HG02884 (cell line): ENCODE measurements at regions not wholly inside any gene's neighbourhood (a gene's known extent, or its start where the extent isn't known, plus 50 kb on each side); places are given as distances from the start of the nearest gene placed in this dataset.

Experiments used
- ATAC-seq: cut with Tn5 transposase; IDR thresholded peaks from one replicate; pipeline ENCODE4 v1.9.1; 2021; ENCODE audit warnings: mild to moderate bottlenecking, moderate library complexity; ENCODE audit not compliant: unreplicated experiment

GRCh38 chr10:78263521-78263988 lies 229.9 kb downstream of the RPS24 start:
- ATAC-seq = no peak

- no peak for ATAC-seq
Observed at GRCh38 chr10:78264361-78264760, 230.7 kb downstream of the RPS24 start.

GRCh38 chr10:78266741-78267469 lies 233.2 kb downstream of the RPS24 start:
- no peak for ATAC-seq

GRCh38 chr10:78267598-78267997 lies 233.9 kb downstream of the RPS24 start:
- no peak for ATAC-seq

GRCh38 chr10:78269060-78269459 lies 235.4 kb downstream of the RPS24 start:
- no peak for ATAC-seq

GRCh38 chr10:78272329-78272728 lies 238.7 kb downstream of the RPS24 start:
- ATAC-seq = no peak

- no peak for ATAC-seq
Observed at GRCh38 chr10:78274491-78274890, 240.8 kb downstream of the RPS24 start.

- no peak for ATAC-seq
Observed at GRCh38 chr10:78276139-78276538, 242.5 kb downstream of the RPS24 start.

- no peak for ATAC-seq
Observed at GRCh38 chr10:78277314-78278057, 243.8 kb downstream of the RPS24 start.

GRCh38 chr10:78278058-78278404 lies 244.4 kb downstream of the RPS24 start:
- no peak for ATAC-seq

- no peak for ATAC-seq
Observed at GRCh38 chr10:78279756-78280155, 246.1 kb downstream of the RPS24 start.

- no peak for ATAC-seq
Observed at GRCh38 chr10:78280604-78281003, 246.9 kb downstream of the RPS24 start.

GRCh38 chr10:78281627-78282026 lies 248.0 kb downstream of the RPS24 start:
- no peak for ATAC-seq

GRCh38 chr10:78283069-78283682 lies 249.5 kb downstream of the RPS24 start:
- ATAC-seq = no peak

- no peak for ATAC-seq
Observed at GRCh38 chr10:78284381-78284780, 250.7 kb downstream of the RPS24 start.

- no peak for ATAC-seq
Observed at GRCh38 chr10:78285226-78285625, 251.6 kb downstream of the RPS24 start.

GRCh38 chr10:78286186-78286585 lies 252.5 kb downstream of the RPS24 start:
- ATAC-seq = no peak

- no peak for ATAC-seq
Observed at GRCh38 chr10:78286668-78287067, 253.0 kb downstream of the RPS24 start.

GRCh38 chr10:78287618-78288017 lies 254.0 kb downstream of the RPS24 start:
- ATAC-seq = no peak

- ATAC-seq = no peak
Observed at GRCh38 chr10:78288663-78289062, 255.0 kb downstream of the RPS24 start.

GRCh38 chr10:78290131-78290750 lies 256.6 kb downstream of the RPS24 start:
- ATAC-seq = no peak
